GM18907 (cell line): ENCODE measurements at regions not wholly inside any gene's neighbourhood (a gene's known extent, or its start where the extent isn't known, plus 50 kb on each side); places are given as distances from the start of the nearest gene placed in this dataset.

Source experiments
- ATAC-seq: cut with Tn5 transposase; IDR thresholded peaks from one replicate; pipeline ENCODE4 v1.9.1; 2021; ENCODE audit warnings: mild to moderate bottlenecking, moderate library complexity; ENCODE audit not compliant: unreplicated experiment

DNA sequence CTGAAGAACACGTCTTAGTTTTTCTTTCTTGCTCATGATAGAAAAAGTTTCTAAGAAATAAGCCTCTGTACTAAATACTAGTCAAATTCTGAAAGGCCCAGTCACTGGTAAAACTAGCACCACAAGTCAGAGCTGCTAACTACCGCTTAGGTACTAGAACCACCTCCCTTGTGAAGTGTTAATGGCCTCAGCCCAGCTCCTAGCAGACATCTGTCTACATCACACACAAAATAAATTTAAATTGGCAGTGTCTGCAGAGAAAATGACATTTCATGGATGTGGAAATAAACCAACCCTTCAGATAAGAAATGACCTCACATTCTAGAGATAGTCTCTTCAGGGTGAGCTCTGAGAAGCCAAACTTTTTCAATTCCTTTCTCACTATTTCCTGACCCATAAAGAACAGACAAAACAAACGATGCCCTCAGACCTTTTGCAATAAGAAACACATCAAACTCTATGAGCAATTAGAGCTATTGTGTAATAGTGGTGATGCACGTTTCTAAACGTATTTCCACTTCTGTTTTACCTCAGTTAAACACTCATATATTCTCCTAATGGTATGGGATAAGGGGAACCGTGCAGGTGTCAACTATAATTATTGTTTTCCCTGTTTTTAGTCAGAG, 70.3 kb upstream of the DSG1 start:
- ATAC-seq = no peak

GRCh38 chr18:31248783-31249521, 69.0 kb upstream of the DSG1 start:
- no peak for ATAC-seq

DNA sequence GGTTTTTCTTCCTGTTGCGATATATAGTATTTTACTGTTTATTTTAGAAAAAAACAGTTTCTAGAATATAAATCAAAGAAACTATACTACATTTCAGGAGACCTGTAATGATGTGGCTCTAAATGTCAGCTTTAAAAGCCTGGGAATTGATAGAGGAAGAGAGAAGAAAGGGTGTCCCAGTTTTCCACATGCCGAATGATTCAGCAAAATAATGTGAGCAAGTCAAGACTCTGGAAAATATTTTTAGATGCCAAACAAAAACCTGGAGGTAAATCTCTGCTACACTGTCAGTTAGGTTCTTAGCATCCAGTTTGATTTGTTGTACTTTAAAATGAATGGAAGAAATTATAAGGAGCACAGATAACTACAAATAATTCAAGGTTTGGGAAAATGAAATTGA, 67.1 kb upstream of the DSG1 start:
- no peak for ATAC-seq

DNA sequence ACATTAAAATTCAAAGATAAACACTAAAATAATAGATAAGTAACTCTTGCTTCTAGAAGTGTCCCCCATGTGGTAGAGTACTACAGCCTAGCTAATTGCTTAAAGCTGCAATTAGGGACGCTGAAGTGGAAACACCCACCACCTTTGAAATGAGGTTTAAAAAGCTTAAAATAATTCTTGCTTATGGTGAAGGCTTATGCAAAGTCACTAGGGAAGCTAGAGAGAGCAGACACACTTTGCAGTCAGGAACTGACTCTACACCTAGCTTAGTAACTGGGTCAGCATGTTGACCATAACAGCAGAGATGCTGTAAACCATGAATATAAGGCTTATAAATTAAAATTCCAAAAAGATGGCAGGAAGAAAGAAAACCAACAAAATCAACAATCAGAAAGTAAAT, 65.4 kb upstream of the DSG1 start:
- ATAC-seq = no peak

GRCh38 chr18:31255953-31256352, 62.0 kb upstream of the DSG1 start:
- no peak for ATAC-seq

DNA sequence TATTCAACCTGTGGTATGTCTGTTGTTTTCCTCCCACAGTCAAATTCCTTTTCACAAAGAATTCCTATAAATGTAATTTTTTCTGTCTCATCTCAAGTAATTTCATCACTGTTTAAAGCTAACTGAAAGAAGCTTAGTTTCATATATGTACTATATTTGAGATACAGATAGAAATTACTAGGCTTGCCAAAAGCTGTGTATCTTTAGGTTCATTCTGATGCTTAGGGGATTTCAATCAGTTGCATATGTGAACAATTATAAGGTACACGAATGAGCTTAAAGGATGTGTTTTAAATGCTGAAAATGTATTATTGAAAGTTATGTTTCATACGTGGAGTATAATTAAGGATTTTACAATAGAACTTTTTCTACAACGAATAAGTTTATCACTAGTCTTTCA, 59.2 kb upstream of the DSG1 start:
- ATAC-seq = no peak

- ATAC-seq = peak; percentile 45
Measured at GRCh38 chr18:31261792-31262582, 56.0 kb upstream of the DSG1 start.

- ATAC-seq = peak; percentile 87
Measured at GRCh38 chr18:31267823-31268481, 50.0 kb upstream of the DSG1 start.
